Trophoblast cell (in vitro differentiated cells and primary cell): ENCODE measurements at regions not wholly inside any gene's neighbourhood (a gene's known extent, or its start where the extent isn't known, plus 50 kb on each side); places are given as distances from the start of the nearest gene placed in this dataset.

ENCODE experiments used
- DNase-seq, 2 donors: peaks; one replicate each; pipeline ENCODE4 v3.0.0-alpha.2; 2016
- H2AFZ ChIP-seq: 2 replicates; pipeline ENCODE4 v1.6.1; 2013; ENCODE audit warnings: low read length, moderate library complexity, mild to moderate bottlenecking; ENCODE audit not compliant: insufficient read depth, poor library complexity
- H2AK5ac ChIP-seq: 2 replicates; pipeline ENCODE4 v1.6.1; 2013; ENCODE audit warnings: mild to moderate bottlenecking, low read length
- H2BK120ac ChIP-seq: 2 replicates; pipeline ENCODE4 v1.6.1; 2013; ENCODE audit warnings: low read length, mild to moderate bottlenecking, moderate library complexity; ENCODE audit not compliant: insufficient read depth, poor library complexity
- H2BK12ac ChIP-seq: 2 replicates; pipeline ENCODE4 v1.6.1; 2013; ENCODE audit warnings: mild to moderate bottlenecking, low read length, moderate library complexity
- H2BK5ac ChIP-seq: 2 replicates; pipeline ENCODE4 v1.6.1; 2013; ENCODE audit warnings: low read length, low read depth, moderate library complexity, mild to moderate bottlenecking; ENCODE audit not compliant: poor library complexity
- H3K14ac ChIP-seq: 2 replicates; pipeline ENCODE4 v1.6.1; 2013; ENCODE audit warnings: mild to moderate bottlenecking, low read length
- H3K18ac ChIP-seq: 2 replicates; pipeline ENCODE4 v1.6.1; 2013; ENCODE audit warnings: mild to moderate bottlenecking, low read length
- H3K23ac ChIP-seq: 2 replicates; pipeline ENCODE4 v1.6.1; 2013; ENCODE audit warnings: low read length
- H3K27ac ChIP-seq: 2 replicates; pipeline ENCODE4 v1.5.1; 2013; ENCODE audit warnings: low read depth, mild to moderate bottlenecking, inconsistent platforms, low read length, moderate library complexity
- H3K27me3 ChIP-seq: 2 replicates; pipeline ENCODE4 v1.6.1; 2013; ENCODE audit warnings: inconsistent platforms, mild to moderate bottlenecking, low read length, moderate library complexity; ENCODE audit not compliant: insufficient read depth
- H3K36me3 ChIP-seq, 2 experiments: 1 replicate in 1 of 2; 2 replicates in 1 of 2; pipeline ENCODE4 v1.6.1; 2013; ENCODE audit warnings: low read length in 2 of 2, mild to moderate bottlenecking in 2 of 2, moderate library complexity in 1 of 2; ENCODE audit not compliant: insufficient read depth in 2 of 2, control insufficient read depth in 1 of 2
- H3K4ac ChIP-seq: 2 replicates; pipeline ENCODE4 v1.6.1; 2013; ENCODE audit warnings: low read depth, mild to moderate bottlenecking, low read length, moderate library complexity
- H3K4me1 ChIP-seq, 2 experiments: 1 replicate in 1 of 2; 2 replicates in 1 of 2; pipeline ENCODE4 v1.6.1; 2013; ENCODE audit warnings: low read length in 2 of 2, mild to moderate bottlenecking in 2 of 2, moderate library complexity in 1 of 2; ENCODE audit not compliant: insufficient read depth in 2 of 2, control insufficient read depth in 1 of 2
- H3K4me2 ChIP-seq: 2 replicates; pipeline ENCODE4 v1.6.1; 2013; ENCODE audit warnings: inconsistent platforms, mild to moderate bottlenecking, low read length, moderate library complexity
- H3K4me3 ChIP-seq: 2 replicates; pipeline ENCODE4 v1.5.1; 2013; ENCODE audit warnings: mild to moderate bottlenecking, low read depth, low read length, inconsistent platforms
- H3K79me1 ChIP-seq: one replicate; pipeline ENCODE4 v1.6.1; 2013; ENCODE audit warnings: low read length
- H3K79me2 ChIP-seq: 2 replicates; pipeline ENCODE4 v1.6.1; 2013; ENCODE audit warnings: low read length, mild to moderate bottlenecking; ENCODE audit not compliant: control insufficient read depth, insufficient read depth, poor library complexity
- H3K9ac ChIP-seq: 2 replicates; pipeline ENCODE4 v1.6.1; 2013; ENCODE audit warnings: mild to moderate bottlenecking, low read length
- H3K9me3 ChIP-seq: 2 replicates; pipeline ENCODE4 v1.6.1; 2013; ENCODE audit warnings: low read depth, mild to moderate bottlenecking, control low read depth, inconsistent platforms, low read length; ENCODE audit not compliant: insufficient read depth
- H4K12ac ChIP-seq: 2 replicates; pipeline ENCODE4 v1.6.1; 2013; ENCODE audit warnings: low read depth, mild to moderate bottlenecking, low read length, moderate library complexity
- H4K8ac ChIP-seq: 2 replicates; pipeline ENCODE4 v1.6.1; 2013; ENCODE audit warnings: low read depth, mild to moderate bottlenecking, low read length, moderate library complexity
- H4K91ac ChIP-seq: one replicate; pipeline ENCODE4 v1.6.1; 2013; ENCODE audit warnings: low read depth, mild to moderate bottlenecking, low read length, moderate library complexity
- WGBS: extraction: QIAGEN DNeasy Blood & Tissue Kit; methylation state at CpG from one replicate; pipeline ENCODE4 v1.1.7; 2013; ENCODE audit warnings: missing lambda C conversion rate; ENCODE audit not compliant: insufficient read length, insufficient coverage; ENCODE audit errors: extremely low coverage; 5-methylcytosine and 5-hydroxymethylcytosine counted together

DNA sequence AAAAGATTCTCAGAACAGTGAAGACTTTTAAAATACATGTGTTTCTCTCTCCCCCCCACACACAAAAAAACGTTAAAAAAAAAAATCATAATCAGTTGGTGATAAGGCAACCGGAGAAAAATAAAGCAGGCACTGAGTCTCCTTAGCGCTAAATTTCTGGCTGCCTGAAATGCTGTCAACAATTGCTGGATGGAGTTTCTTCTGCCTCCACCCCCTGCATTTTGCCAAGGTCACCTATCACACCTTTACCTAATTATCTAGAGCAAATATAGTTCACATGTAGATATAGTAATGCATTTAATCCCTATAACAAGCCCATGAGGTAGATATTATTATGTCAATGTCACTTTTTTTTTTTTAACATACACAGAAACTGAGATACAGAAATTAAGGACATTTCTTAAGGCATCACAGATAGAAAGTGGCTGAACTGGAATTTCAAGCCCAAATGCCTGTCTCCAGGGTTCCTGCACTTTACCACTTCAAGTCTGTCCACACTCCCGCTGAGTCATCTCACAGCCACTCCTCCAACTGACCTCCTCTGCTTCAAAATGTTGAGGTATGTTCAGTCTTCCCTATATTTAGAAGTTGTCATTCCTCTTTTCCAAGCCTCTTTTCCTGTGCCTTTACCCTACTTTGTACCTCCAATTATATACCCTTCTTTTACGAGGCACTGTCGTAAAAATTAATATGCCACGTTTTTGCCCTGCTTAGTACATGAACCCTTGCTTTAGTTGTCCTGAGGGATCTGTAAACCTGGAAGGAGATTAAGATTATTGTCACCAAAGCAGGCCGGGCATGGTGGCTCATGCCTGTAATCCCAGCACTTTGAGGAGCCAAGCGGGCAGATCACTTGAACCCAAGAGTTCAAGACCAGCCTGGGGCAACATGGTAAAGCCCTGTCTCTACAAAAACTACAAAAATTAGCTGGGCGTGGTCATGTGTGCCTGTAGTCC is 72.8 kb upstream of the MPP7 start:
- Histone ChIP-seq H2BK120ac (peak overlapping the region; percentile 70), H3K4me3 (no peak overlapping the region), H2AFZ (peak overlapping the region; percentile 38), H3K4ac (peak overlapping the region; percentile 49), H4K8ac (peak overlapping the region; percentile 42), H4K12ac (peak overlapping the region; percentile 7), H3K18ac (peak overlapping the region; percentile 60), H3K14ac (peak overlapping the region; percentile 50), H3K79me1 (peaks cover 11% of the 10 kb centered on the region), H3K27ac (peak overlapping the region; percentile 92), H3K9ac (no peak overlapping the region), H3K79me2 (no peaks in the 10 kb centered on the region), H3K36me3 (no peaks in the 10 kb centered on the region), H2AK5ac (peak overlapping the region; percentile 15), H3K4me2 (peak overlapping the region; percentile 42), H3K23ac (no peak overlapping the region), H4K91ac (peak overlapping the region; percentile 96), H2BK12ac (peak overlapping the region; percentile 91), H2BK5ac (peak overlapping the region; percentile 95), H3K27me3 (no peaks in the 10 kb centered on the region), H3K4me1 (peaks cover 6 to 9% of the 10 kb centered on the region in 2 experiments), H3K9me3 (peaks cover 3% of the 10 kb centered on the region)
- WGBS, result no CpG with 5 or more reads among the region's 10 CpGs
- peak; percentile 88 to 95 for DNase-seq

DNA sequence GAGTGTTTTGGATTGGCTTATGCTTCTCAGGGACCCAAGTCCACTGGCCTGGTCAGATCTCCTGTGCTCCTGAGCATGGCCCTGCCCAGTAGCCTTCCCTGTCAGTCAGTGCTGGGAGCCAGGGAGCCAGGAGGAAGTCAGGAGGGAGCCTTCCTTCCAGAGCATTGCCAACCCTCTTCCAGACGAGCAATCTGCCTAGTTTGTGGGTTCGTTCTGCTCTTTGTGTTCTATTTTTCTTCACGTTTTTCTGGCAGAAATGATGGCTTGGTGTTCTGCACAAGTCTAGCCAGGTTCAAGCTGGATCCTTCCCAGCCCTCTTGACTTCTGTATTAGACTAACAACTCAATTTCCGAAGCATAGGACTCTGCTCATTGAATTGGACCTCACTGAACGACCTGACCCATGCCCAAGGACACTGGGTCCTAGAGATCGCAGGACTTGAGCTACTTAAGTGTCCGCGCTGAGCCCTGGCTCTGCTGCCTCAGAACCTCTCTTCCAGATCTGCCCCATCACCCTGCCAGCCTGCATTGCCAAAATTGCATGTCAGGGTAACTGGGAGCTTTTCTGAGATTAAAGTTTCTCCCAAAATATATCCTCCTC is 76.2 kb upstream of the MPP7 start:
- no peak for DNase-seq
- no peak overlapping the region for H4K8ac ChIP-seq
- no peak overlapping the region for H3K18ac ChIP-seq
- H4K12ac ChIP-seq, result no peak overlapping the region
- no peaks in the 10 kb centered on the region for H3K79me2 ChIP-seq
- H3K4me1 ChIP-seq, result peaks cover 6 to 9% of the 10 kb centered on the region in 2 experiments
- no peak overlapping the region for H3K23ac ChIP-seq
- H3K27me3 ChIP-seq, result no peaks in the 10 kb centered on the region
- WGBS, result no CpG with 5 or more reads among the region's 8 CpGs
- no peak overlapping the region for H2AK5ac ChIP-seq
- H3K9ac ChIP-seq, result no peak overlapping the region
- no peak overlapping the region for H3K4ac ChIP-seq
- H3K4me3 ChIP-seq, result no peak overlapping the region
- H2BK12ac ChIP-seq, result peak overlapping the region; percentile 2
- no peak overlapping the region for H4K91ac ChIP-seq
- no peaks in the 10 kb centered on the region for H3K36me3 ChIP-seq
- no peak overlapping the region for H2BK120ac ChIP-seq
- H2BK5ac ChIP-seq, result no peak overlapping the region
- H2AFZ ChIP-seq, result no peak overlapping the region
- H3K9me3 ChIP-seq, result peaks cover 3% of the 10 kb centered on the region
- peaks cover 11% of the 10 kb centered on the region for H3K79me1 ChIP-seq
- no peak overlapping the region for H3K14ac ChIP-seq
- no peak overlapping the region for H3K27ac ChIP-seq
- H3K4me2 ChIP-seq, result no peak overlapping the region

DNA sequence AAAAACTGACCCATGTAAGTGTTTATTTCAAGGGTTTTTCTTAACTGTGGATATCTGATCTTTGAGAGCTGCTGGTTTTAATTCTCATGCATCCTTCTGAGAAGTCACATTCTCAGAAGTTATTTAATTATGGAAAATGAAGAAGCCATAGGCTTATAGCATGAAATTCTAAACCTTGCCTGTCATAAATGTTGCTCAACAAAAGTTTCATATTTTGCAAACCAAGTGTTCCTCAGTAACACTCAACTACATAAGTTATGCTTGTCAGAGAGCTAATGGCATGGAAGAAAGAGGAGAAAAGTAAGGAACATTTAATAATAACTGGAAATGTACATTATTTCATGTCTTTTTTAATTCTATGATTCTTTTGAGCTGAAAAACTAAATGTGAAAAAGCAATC is 78.6 kb upstream of the MPP7 start:
- no peak overlapping the region for H3K4me2 ChIP-seq
- H3K36me3 ChIP-seq, result no peaks in the 10 kb centered on the region
- H3K79me2 ChIP-seq, result no peaks in the 10 kb centered on the region
- H3K9me3 ChIP-seq, result peaks cover 1% of the 10 kb centered on the region
- peaks cover 5% of the 10 kb centered on the region for H3K79me1 ChIP-seq
- H3K14ac ChIP-seq, result no peak overlapping the region
- no peak overlapping the region for H4K8ac ChIP-seq
- H3K9ac ChIP-seq, result no peak overlapping the region
- no peak overlapping the region for H2BK120ac ChIP-seq
- no peak overlapping the region for H3K4me3 ChIP-seq
- no peak overlapping the region for H3K23ac ChIP-seq
- H2AFZ ChIP-seq, result no peak overlapping the region
- H3K27me3 ChIP-seq, result no peaks in the 10 kb centered on the region
- DNase-seq, result no peak
- H2BK12ac ChIP-seq, result no peak overlapping the region
- H3K27ac ChIP-seq, result no peak overlapping the region
- H4K91ac ChIP-seq, result no peak overlapping the region
- H2BK5ac ChIP-seq, result no peak overlapping the region
- no peak overlapping the region for H2AK5ac ChIP-seq
- H3K4me1 ChIP-seq, result peaks cover 2 to 6% of the 10 kb centered on the region in 2 experiments
- no peak overlapping the region for H4K12ac ChIP-seq
- no peak overlapping the region for H3K4ac ChIP-seq
- no peak overlapping the region for H3K18ac ChIP-seq

DNA sequence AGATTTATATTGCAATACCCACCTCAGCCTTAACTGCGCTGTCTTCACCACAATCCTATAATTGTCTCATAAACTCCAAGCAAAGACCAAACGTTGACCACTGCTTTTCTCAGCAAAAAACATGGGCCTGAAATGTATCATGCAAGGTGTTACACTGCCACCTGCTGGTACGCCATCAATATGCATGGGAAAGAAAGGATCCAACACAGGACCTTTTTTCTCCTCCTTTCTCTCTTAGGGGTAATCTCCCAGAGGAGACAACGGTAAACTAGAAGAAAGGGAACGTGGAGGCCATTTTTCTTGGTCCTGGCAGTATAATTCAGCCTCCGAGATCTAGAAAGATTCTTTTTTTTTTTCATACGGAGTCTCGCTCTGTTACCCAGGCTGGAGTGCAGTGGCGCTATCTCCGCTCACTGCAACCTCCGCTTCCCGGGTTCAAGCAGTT is 79.1 kb upstream of the MPP7 start:
- Histone ChIP-seq H3K18ac (no peak overlapping the region), H3K27me3 (no peaks in the 10 kb centered on the region), H2BK12ac (no peak overlapping the region), H2AFZ (no peak overlapping the region), H4K12ac (no peak overlapping the region), H3K4me1 (peaks cover 0 to 3% of the 10 kb centered on the region in 2 experiments), H3K36me3 (no peaks in the 10 kb centered on the region), H3K4ac (no peak overlapping the region), H3K79me2 (no peaks in the 10 kb centered on the region), H3K23ac (no peak overlapping the region), H3K9ac (no peak overlapping the region), H3K14ac (no peak overlapping the region), H4K91ac (no peak overlapping the region), H2BK5ac (no peak overlapping the region), H2BK120ac (no peak overlapping the region), H2AK5ac (no peak overlapping the region), H3K79me1 (peaks cover 2% of the 10 kb centered on the region), H4K8ac (no peak overlapping the region), H3K4me2 (no peak overlapping the region), H3K4me3 (no peak overlapping the region), H3K9me3 (no peaks in the 10 kb centered on the region), H3K27ac (no peak overlapping the region)
- DNase-seq, result peak; percentile 74 to 97
- no CpG with 5 or more reads among the region's 12 CpGs for WGBS
